ENCODE measurements at regions not wholly inside any gene's neighbourhood (a gene's known extent, or its start where the extent isn't known, plus 50 kb on each side); places are given as distances from the start of the nearest gene placed in this dataset.

GRCh38 chrX:25213611-25214010 lies 197.8 kb upstream of the ARX start:
- DNase-seq, result no peak

GRCh38 chrX:25207803-25208475 lies 192.2 kb upstream of the ARX start:
- DNase-seq, result no peak

- no peak for DNase-seq
Measured at GRCh38 chrX:25206778-25207177, 191.0 kb upstream of the ARX start.

- no peak for DNase-seq
Measured at GRCh38 chrX:25204182-25204581, 188.4 kb upstream of the ARX start.

GRCh38 chrX:25202827-25203226 lies 187.1 kb upstream of the ARX start:
- no peak for DNase-seq

- DNase-seq, result no peak
Measured at GRCh38 chrX:25198891-25199290, 183.1 kb upstream of the ARX start.

- DNase-seq, result no peak
Measured at GRCh38 chrX:25198253-25198652, 182.5 kb upstream of the ARX start.

- no peak for DNase-seq
Measured at GRCh38 chrX:25196221-25196620, 180.5 kb upstream of the ARX start.

- DNase-seq, result no peak
Measured at GRCh38 chrX:25191403-25191802, 175.6 kb upstream of the ARX start.

- no peak for DNase-seq
Measured at GRCh38 chrX:25181775-25182174, 166.0 kb upstream of the ARX start.

GRCh38 chrX:25180242-25180641 lies 164.5 kb upstream of the ARX start:
- no peak for DNase-seq

- no peak for DNase-seq
Measured at GRCh38 chrX:25178555-25178954, 162.8 kb upstream of the ARX start.

- no peak for DNase-seq
Measured at GRCh38 chrX:25175743-25176142, 160.0 kb upstream of the ARX start.

GRCh38 chrX:25175171-25175570 lies 159.4 kb upstream of the ARX start:
- no peak for DNase-seq

GRCh38 chrX:25166546-25166945 lies 150.8 kb upstream of the ARX start:
- no peak for DNase-seq

- DNase-seq, result no peak
Measured at GRCh38 chrX:25166145-25166544, 150.4 kb upstream of the ARX start.

- no peak for DNase-seq
Measured at GRCh38 chrX:25158635-25159034, 142.9 kb upstream of the ARX start.

GRCh38 chrX:25156832-25157231 lies 141.1 kb upstream of the ARX start:
- no peak for DNase-seq

- no peak for DNase-seq
Measured at GRCh38 chrX:25156323-25156722, 140.6 kb upstream of the ARX start.

- peak; percentile 41 for DNase-seq
Measured at GRCh38 chrX:25154168-25154567, 138.4 kb upstream of the ARX start.

GRCh38 chrX:25151749-25152148 lies 136.0 kb upstream of the ARX start:
- DNase-seq, result no peak

- peak; percentile 11 for DNase-seq
Measured at GRCh38 chrX:25144043-25144940, 128.5 kb upstream of the ARX start.

- no peak for DNase-seq
Measured at GRCh38 chrX:25143596-25143995, 127.8 kb upstream of the ARX start.

GRCh38 chrX:25141684-25142083 lies 125.9 kb upstream of the ARX start:
- no peak for DNase-seq

Measured in NCI-H2029 (cell line).